ENCODE measurements at regions not wholly inside any gene's neighbourhood (a gene's known extent, or its start where the extent isn't known, plus 50 kb on each side); places are given as distances from the start of the nearest gene placed in this dataset.

GRCh38 chr18:54774981-54775665 is 53.2 kb upstream of the RAB27B start:
- no peak for DNase-seq
- Mint-ChIP-seq H3K4me3 (no peak overlapping the region), H3K9me3 (no peaks in the 10 kb centered on the region), H3K27ac (no peak overlapping the region), H3K4me1 (peaks cover 0 to 9% of the 10 kb centered on the region in 2 donors), H3K36me3 (no peaks in the 10 kb centered on the region), H3K27me3 (ENCODE audit: low read depth in 2 of 2) (no peaks in the 10 kb centered on the region)
- WGBS (ENCODE audit: insufficient coverage) = 69% methylated on average over 6 of the region's 6 CpGs
- Histone ChIP-seq H3K27me3 (ENCODE audit: control insufficient read depth, insufficient read depth, low read length) (no peaks in the 10 kb centered on the region), H3K27ac (ENCODE audit: low read length) (no peak overlapping the region), H3K4me3 (ENCODE audit: low read length) (no peak overlapping the region), H3K36me3 (ENCODE audit: control insufficient read depth, insufficient read depth, low read length) (no peaks in the 10 kb centered on the region), H3K4me1 (ENCODE audit: control insufficient read depth, insufficient read depth, low read length) (no peaks in the 10 kb centered on the region), H3K9me3 (ENCODE audit: control insufficient read depth, insufficient read depth, low read length) (no peaks in the 10 kb centered on the region)
- intact Hi-C loops (cut with micrococcal nuclease) = no loop called here
- ATAC-seq = no peak
- TF ChIP-seq, protein P1, sequence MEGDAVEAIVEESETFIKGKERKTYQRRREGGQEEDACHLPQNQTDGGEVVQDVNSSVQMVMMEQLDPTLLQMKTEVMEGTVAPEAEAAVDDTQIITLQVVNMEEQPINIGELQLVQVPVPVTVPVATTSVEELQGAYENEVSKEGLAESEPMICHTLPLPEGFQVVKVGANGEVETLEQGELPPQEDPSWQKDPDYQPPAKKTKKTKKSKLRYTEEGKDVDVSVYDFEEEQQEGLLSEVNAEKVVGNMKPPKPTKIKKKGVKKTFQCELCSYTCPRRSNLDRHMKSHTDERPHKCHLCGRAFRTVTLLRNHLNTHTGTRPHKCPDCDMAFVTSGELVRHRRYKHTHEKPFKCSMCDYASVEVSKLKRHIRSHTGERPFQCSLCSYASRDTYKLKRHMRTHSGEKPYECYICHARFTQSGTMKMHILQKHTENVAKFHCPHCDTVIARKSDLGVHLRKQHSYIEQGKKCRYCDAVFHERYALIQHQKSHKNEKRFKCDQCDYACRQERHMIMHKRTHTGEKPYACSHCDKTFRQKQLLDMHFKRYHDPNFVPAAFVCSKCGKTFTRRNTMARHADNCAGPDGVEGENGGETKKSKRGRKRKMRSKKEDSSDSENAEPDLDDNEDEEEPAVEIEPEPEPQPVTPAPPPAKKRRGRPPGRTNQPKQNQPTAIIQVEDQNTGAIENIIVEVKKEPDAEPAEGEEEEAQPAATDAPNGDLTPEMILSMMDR (IDR thresholded peaks at IDR 0.05) = no peak

DNA sequence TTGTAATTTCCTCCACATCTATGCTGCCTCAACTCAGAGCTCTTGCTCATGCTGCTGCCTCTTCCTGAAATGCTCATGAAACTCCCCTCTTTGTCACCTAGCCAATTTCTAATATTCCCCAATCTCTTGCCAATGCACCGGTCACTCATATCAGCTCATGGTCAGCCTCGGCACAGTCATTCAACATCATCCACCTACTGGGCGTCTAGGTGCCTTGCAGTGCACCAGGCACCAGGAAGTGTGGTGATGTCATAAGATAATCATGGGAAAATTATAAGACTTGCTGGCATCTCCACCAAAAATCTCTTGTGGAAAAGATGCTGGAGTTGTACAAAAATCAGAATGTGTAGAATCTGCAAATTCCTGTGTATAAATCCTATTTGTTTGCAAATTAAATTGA is 52.6 kb upstream of the RAB27B start:
- no peak overlapping the region for H3K27ac Mint-ChIP-seq
- ATAC-seq (no peak), DNase-seq (no peak)
- H3K9me3 ChIP-seq (ENCODE audit: control insufficient read depth, insufficient read depth, low read length) = no peaks in the 10 kb centered on the region
- intact Hi-C loops (cut with micrococcal nuclease) = no loop called here
- no peaks in the 10 kb centered on the region for H3K36me3 ChIP-seq (ENCODE audit: control insufficient read depth, insufficient read depth, low read length)
- no peaks in the 10 kb centered on the region for H3K27me3 Mint-ChIP-seq (ENCODE audit: low read depth in 2 of 2)
- no peak overlapping the region for H3K4me3 ChIP-seq (ENCODE audit: low read length)
- no peak overlapping the region for H3K4me3 Mint-ChIP-seq
- H3K4me1 Mint-ChIP-seq = peaks cover 0 to 9% of the 10 kb centered on the region in 2 donors
- WGBS (ENCODE audit: insufficient coverage) = 100% methylated on average over 2 of the region's 3 CpGs
- no peak overlapping the region for H3K27ac ChIP-seq (ENCODE audit: low read length)
- no peaks in the 10 kb centered on the region for H3K9me3 Mint-ChIP-seq
- no peaks in the 10 kb centered on the region for H3K4me1 ChIP-seq (ENCODE audit: control insufficient read depth, insufficient read depth, low read length)
- no peaks in the 10 kb centered on the region for H3K27me3 ChIP-seq (ENCODE audit: control insufficient read depth, insufficient read depth, low read length)
- TF ChIP-seq, protein P1 (IDR thresholded peaks at IDR 0.05) = no peak
- H3K36me3 Mint-ChIP-seq = no peaks in the 10 kb centered on the region

DNA sequence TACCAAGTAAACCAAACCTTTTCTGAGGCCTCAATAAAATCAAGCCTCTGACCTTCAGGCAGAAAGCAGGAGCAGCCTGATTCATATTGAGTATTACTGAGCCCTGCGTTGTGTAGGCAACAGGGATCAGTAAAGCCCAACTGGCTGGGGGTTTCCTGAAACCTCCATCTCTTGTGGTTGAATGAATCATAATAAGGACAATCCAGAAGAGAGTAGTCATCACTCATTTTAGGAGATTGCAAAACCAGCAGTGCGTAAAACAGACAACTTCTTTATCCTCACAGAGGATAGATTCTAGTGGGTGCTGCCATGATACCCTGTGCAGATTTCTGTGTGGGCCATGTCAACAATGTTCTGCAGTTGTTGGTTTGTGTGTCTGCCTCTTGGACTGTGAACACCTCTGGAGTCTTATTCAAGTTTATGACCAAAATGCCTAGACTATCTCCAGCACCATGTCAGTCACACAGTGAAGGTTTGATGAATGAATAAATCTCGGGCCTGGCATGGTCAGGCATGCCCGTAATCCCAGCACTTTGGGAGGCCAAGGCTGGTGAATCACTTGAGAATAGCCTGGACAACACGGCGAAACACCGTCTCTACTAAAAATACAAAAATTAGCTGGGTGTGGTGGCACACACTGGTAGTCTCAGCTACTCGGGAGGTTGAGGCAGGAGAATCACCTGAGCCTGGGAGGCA is 51.8 kb upstream of the RAB27B start:
- Mint-ChIP-seq H3K4me3 (no peak overlapping the region), H3K27me3 (ENCODE audit: low read depth in 2 of 2) (no peaks in the 10 kb centered on the region), H3K36me3 (no peaks in the 10 kb centered on the region), H3K27ac (no peak overlapping the region), H3K4me1 (peaks cover 0 to 9% of the 10 kb centered on the region in 2 donors), H3K9me3 (no peaks in the 10 kb centered on the region)
- H3K9me3 ChIP-seq (ENCODE audit: control insufficient read depth, insufficient read depth, low read length) = no peaks in the 10 kb centered on the region
- 86% methylated on average over 8 of the region's 8 CpGs for WGBS (ENCODE audit: insufficient coverage)
- H3K36me3 ChIP-seq (ENCODE audit: control insufficient read depth, insufficient read depth, low read length) = no peaks in the 10 kb centered on the region
- TF ChIP-seq, protein P1 (IDR thresholded peaks at IDR 0.05) = no peak
- intact Hi-C loops (cut with micrococcal nuclease) = no loop called here
- H3K4me1 ChIP-seq (ENCODE audit: control insufficient read depth, insufficient read depth, low read length) = no peaks in the 10 kb centered on the region
- DNase-seq (no peak), ATAC-seq (no peak)
- no peaks in the 10 kb centered on the region for H3K27me3 ChIP-seq (ENCODE audit: control insufficient read depth, insufficient read depth, low read length)
- no peak overlapping the region for H3K4me3 ChIP-seq (ENCODE audit: low read length)
- H3K27ac ChIP-seq (ENCODE audit: low read length) = no peak overlapping the region
